ENCODE measurements at regions not wholly inside any gene's neighbourhood (a gene's known extent, or its start where the extent isn't known, plus 50 kb on each side); places are given as distances from the start of the nearest gene placed in this dataset.

DNA sequence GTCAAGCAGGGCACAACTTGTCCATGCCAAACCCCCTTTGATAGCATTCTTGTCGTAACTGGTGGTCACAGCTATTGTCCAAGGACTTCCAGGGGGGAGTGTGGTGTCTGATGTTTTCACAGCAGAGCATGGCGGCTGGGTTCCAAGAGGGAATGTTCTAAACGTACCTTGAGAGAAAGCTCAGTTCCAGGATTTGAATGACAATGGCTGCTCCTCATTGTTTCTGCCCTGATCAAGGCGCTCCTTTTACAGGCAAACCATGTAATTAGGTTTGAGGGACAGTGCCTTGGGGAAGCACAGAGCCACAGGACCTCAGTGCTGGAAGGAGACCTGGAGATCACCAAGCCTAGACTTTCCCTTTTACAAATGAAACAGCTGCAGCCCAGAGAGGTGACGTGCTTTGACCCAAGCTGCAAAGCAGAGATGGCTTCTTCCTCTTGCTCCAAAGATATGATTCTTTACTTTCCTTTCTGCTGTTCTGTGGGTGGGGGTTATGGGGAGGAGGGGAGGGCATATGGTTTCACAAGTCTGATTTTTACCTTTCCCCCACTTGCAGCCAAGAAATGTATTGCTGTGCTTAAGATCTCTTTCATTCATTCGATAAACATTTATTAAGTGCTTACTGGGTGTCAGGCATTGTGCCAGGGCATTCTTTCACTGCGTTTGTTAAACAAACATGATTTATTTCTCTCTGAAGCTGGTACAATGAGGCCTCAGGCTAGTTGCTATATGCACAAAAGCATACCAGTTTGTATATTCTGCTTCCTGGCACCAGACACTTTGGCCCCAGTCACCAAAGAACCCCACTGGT is 172.8 kb downstream of the KTN1 start (continued):
- TF ChIP-seq, protein P1, sequence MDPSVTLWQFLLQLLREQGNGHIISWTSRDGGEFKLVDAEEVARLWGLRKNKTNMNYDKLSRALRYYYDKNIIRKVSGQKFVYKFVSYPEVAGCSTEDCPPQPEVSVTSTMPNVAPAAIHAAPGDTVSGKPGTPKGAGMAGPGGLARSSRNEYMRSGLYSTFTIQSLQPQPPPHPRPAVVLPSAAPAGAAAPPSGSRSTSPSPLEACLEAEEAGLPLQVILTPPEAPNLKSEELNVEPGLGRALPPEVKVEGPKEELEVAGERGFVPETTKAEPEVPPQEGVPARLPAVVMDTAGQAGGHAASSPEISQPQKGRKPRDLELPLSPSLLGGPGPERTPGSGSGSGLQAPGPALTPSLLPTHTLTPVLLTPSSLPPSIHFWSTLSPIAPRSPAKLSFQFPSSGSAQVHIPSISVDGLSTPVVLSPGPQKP (IDR thresholded peaks at IDR 0.05; ENCODE audit: borderline replicate concordance, low read depth, low read length), result no peak

DNA sequence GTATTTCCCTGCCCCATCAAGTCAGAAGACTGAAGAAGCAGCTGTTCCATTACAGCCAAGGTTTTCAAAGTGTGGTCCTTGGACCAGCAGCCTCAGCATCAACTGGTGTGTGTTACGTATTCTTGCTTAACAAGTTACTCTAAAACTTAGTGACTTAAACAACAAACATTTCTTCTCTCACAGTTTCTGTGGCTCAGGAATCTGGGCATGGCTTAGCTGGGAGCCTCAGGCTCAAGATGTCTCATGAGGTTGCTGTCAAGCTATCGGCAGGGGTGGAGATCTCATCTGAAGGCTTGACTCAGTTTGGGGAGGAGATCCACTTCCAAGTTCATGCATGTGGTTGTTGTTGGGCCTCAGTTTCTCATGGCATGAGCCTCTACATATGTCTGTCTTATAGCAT is 174.5 kb downstream of the KTN1 start:
- Histone ChIP-seq H2BK5ac (ENCODE audit: low read depth, low read length, poor library complexity, severe bottlenecking) (no peak overlapping the region), H2AK5ac (ENCODE audit: low read depth, low read length) (no peak overlapping the region), H3K14ac (replicated peaks; ENCODE audit: low read depth, low read length) (no peak overlapping the region), H4K91ac (ENCODE audit: insufficient read depth, low read depth, low read length) (peak overlapping the region; percentile 17; the same call in 1 of the 2 replicates), H3K18ac (ENCODE audit: low read depth, low read length) (no peak overlapping the region), H2BK20ac (ENCODE audit: low read depth, low read length) (no peak overlapping the region), H3K4me1 (ENCODE audit: control insufficient read depth, insufficient read depth, low read length) (peaks cover 9% of the 10 kb centered on the region), H2BK15ac (ENCODE audit: low read depth, low read length) (no peak overlapping the region), H3K36me3 (ENCODE audit: control insufficient read depth, insufficient read depth, low read length) (no peaks in the 10 kb centered on the region), H2AFZ (replicated peaks; ENCODE audit: low read length, poor library complexity) (no peak overlapping the region), H2AK9ac (replicated peaks; ENCODE audit: low read depth, low read length, poor library complexity) (no peak overlapping the region), H3K27ac (ENCODE audit: insufficient read depth, low read length) (no peak overlapping the region), H3K79me1 (ENCODE audit: low read depth in 1 of 2, low read length in 2 of 2) (no peaks in the 10 kb centered on the region), H3K4me2 (ENCODE audit: low read depth, low read length) (no peak overlapping the region), H3K9me1 (ENCODE audit: insufficient read depth, low read length) (peaks cover 5% of the 10 kb centered on the region), H3K9ac (ENCODE audit: low read depth, low read length) (no peak overlapping the region), H4K20me1 (ENCODE audit: insufficient read depth, low read length) (no peaks in the 10 kb centered on the region), H3K27me3 (ENCODE audit: control insufficient read depth, insufficient read depth, low read length) (no peaks in the 10 kb centered on the region; the same call in 1 of the 2 replicates), H3K56ac (ENCODE audit: extremely low read depth, insufficient read depth, low read length) (no peak overlapping the region), H4K5ac (ENCODE audit: low read depth, low read length) (no peak overlapping the region), H2BK120ac (ENCODE audit: low read depth, low read length) (no peak overlapping the region), H3K23ac (ENCODE audit: low read depth, low read length) (no peak overlapping the region), H4K8ac (ENCODE audit: low read depth in 2 of 2, low read length in 2 of 2) (no peak overlapping the region), H3K4me3 (ENCODE audit: insufficient read depth, low read depth, low read length) (no peak overlapping the region), H3K9me3 (ENCODE audit: control insufficient read depth, insufficient read depth, low read length) (no peaks in the 10 kb centered on the region), H3K4ac (ENCODE audit: low read depth, low read length) (no peak overlapping the region)
- no TSS peak for BruUV-seq (replicated peaks)
- CTCF ChIA-PET, result no interaction called here
- WGBS, 2 experiments (ENCODE audit: extremely low coverage in 2 of 2, insufficient read length in 1 of 2), result no CpG with 5 or more reads among the region's 2 CpGs
- POLR2A ChIA-PET (ENCODE audit: unreplicated experiment), result no interaction called here
- intact Hi-C loops (cut with micrococcal nuclease), result no loop called here
- in situ Hi-C loops (cut with MboI; ENCODE audit: low sequenced_read_pairs), result no loop called here
- dilution Hi-C loops (cut with HindIII; ENCODE audit: low sequenced_read_pairs, unreplicated experiment), result no loop called here
- no peak for DNase-seq
- TF ChIP-seq RFX5 (IDR thresholded peaks at IDR 0.05; ENCODE audit: low read depth, low read length) (no peak), POLR2A (IDR thresholded peaks at IDR 0.05; ENCODE audit: low read depth, low read length) (no peak), MXI1 (IDR thresholded peaks at IDR 0.05; ENCODE audit: borderline replicate concordance, low read depth, low read length) (no peak)
- TF ChIP-seq, protein P1 (IDR thresholded peaks at IDR 0.05; ENCODE audit: borderline replicate concordance, low read depth, low read length), result no peak
- TF ChIP-seq, protein P2, sequence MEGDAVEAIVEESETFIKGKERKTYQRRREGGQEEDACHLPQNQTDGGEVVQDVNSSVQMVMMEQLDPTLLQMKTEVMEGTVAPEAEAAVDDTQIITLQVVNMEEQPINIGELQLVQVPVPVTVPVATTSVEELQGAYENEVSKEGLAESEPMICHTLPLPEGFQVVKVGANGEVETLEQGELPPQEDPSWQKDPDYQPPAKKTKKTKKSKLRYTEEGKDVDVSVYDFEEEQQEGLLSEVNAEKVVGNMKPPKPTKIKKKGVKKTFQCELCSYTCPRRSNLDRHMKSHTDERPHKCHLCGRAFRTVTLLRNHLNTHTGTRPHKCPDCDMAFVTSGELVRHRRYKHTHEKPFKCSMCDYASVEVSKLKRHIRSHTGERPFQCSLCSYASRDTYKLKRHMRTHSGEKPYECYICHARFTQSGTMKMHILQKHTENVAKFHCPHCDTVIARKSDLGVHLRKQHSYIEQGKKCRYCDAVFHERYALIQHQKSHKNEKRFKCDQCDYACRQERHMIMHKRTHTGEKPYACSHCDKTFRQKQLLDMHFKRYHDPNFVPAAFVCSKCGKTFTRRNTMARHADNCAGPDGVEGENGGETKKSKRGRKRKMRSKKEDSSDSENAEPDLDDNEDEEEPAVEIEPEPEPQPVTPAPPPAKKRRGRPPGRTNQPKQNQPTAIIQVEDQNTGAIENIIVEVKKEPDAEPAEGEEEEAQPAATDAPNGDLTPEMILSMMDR (conservative IDR thresholded peaks at IDR 0.05; ENCODE audit: low read depth, low read length), result no peak
- ATAC-seq (ENCODE audit: low read depth), result no peak
